ENCODE measurements at regions not wholly inside any gene's neighbourhood (a gene's known extent, or its start where the extent isn't known, plus 50 kb on each side); places are given as distances from the start of the nearest gene placed in this dataset.

DNA sequence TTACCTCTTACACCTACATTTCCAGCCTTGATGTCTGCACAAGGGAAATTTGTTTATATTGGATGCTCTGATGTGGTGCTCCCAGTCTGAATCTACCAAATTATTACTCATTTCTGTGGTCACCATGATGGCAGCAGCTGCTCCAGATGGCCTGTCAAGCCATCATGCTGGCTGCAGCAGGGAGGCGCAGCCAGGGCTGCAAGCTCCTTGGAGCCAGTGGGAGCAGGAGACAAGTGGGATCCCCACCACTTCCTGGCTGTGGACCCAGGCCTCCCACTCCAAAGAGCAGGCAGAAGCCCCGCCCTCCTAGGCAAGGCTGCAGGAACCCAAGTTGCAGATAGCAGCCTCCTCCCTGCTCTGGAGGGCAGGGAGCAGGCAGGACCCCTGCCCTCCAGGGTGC lies 241.1 kb upstream of the ATP10B start:
- TF ChIP-seq, protein P1, sequence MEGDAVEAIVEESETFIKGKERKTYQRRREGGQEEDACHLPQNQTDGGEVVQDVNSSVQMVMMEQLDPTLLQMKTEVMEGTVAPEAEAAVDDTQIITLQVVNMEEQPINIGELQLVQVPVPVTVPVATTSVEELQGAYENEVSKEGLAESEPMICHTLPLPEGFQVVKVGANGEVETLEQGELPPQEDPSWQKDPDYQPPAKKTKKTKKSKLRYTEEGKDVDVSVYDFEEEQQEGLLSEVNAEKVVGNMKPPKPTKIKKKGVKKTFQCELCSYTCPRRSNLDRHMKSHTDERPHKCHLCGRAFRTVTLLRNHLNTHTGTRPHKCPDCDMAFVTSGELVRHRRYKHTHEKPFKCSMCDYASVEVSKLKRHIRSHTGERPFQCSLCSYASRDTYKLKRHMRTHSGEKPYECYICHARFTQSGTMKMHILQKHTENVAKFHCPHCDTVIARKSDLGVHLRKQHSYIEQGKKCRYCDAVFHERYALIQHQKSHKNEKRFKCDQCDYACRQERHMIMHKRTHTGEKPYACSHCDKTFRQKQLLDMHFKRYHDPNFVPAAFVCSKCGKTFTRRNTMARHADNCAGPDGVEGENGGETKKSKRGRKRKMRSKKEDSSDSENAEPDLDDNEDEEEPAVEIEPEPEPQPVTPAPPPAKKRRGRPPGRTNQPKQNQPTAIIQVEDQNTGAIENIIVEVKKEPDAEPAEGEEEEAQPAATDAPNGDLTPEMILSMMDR (IDR thresholded peaks at IDR 0.05), result no peak

DNA sequence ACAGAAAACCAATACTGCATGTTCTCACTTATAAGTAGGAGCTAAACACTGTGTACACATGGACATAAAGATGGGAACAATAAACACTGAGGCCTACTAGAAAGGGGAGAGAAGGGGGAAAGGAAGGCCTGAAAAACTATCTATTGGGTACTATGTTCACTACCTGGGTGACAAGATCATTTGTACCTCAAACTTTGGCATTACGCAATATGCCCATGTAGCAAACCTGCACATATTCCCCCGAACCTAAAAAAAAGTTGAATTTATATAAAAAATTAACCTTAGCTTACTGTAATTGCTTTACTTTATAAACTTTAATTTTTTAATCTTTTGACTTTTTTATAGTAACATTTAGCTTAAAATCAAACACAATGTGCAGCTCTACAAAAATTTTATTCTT lies 237.6 kb upstream of the ATP10B start:
- TF ChIP-seq, protein P1 (IDR thresholded peaks at IDR 0.05), result no peak

DNA sequence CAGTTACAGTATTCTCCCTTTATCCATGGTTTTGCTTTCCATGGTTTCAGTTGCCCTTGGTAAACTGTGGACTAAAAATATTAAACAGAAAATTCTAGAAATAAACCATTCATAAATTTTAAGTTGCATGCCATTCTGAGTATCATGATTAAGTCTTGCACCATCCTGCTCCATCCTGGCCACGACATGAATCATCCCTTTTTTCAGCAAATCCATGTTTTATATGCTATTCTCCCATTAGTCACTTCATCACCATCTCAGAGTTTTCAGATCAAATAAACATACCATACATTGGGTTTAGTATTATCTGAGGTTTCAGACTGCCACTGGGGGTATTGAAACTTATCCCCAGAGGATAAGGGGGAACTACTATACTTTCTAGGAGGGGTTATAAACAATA lies 234.4 kb upstream of the ATP10B start:
- TF ChIP-seq, protein P1 (IDR thresholded peaks at IDR 0.05), result no peak

DNA sequence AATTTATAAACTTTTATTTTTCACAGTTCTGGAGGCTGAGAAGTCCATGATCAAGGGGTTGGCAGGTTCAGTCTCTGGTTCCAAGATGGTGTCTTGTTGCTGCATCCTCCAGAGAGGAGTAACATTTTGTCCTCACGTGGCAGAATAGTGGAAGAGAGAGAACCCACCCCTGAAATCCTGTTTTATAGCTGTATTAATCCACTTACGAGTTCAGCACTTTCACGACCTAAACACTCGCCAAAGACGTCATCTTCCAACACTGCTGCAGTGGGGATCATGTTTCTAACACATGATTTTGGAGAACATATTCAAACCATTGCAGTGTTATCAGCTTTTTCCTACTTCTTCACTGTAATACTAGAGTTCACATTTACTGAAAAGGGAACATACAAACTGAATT lies 233.0 kb upstream of the ATP10B start:
- TF ChIP-seq, protein P1 (IDR thresholded peaks at IDR 0.05), result no peak

DNA sequence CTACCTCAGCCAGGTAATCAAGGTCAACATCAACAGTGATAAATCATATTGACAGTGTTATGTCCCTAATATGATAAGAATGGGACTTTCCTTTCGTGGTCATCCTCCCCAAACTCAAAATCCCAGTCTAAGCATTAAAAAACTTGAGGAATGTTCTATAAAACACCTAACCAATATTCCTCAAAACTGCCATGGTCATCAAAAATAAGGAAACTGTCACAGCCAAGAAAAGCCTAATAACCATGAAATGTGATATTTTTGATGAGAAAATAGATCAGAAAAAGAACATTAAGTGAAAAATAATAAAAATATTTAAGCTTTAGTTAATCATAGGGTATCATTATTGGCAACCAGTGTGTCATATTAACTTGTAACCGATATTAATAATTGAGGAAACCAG lies 232.1 kb upstream of the ATP10B start:
- TF ChIP-seq, protein P1 (IDR thresholded peaks at IDR 0.05), result no peak

DNA sequence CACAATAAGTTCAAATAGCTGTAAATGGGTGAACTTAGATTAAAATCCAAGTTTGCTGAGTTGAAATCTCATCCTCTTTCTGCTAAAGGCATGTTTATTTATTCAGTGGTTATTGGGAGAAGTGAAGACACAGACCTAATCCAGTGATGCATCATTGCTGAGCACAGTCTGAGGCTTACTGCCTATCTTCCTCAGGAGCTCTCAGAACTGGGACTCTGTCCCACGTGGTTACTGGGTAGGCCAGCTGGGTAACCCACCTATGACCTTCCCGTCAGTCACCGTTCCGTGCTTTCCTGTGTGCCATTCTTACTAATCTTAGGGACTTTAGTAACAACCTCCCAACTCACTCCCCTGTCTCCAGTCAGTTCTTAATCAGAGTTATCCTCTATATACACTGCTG lies 226.8 kb upstream of the ATP10B start:
- TF ChIP-seq, protein P1 (IDR thresholded peaks at IDR 0.05), result no peak

DNA sequence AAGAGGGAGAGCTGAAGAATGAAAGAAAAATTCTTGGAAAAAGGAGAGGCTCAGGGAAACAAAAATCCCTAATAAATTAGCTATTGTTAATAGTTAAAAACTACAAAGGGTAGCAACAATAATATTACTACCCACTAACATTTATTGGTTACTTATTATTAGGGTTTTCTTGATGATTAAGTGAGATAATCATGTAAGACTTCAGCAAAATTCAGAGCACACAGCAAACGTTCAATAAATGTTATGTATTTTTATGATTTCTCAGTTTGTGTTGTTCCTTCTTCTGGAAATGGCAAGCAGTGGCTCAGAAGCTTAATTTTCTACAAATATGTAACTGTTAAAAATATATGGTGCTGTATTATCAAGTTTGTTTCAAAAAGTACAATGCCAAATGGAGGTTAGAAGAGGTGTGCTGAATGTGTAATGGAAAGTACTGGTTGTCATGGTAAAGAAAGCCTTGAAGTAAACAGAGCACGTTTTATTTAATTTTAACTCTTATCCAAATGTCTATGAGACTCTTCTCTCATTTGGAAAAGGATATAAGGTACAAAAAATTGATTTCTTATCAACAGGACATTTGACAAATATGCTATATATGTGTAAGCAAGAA lies 226.0 kb upstream of the ATP10B start:
- TF ChIP-seq, protein P1 (IDR thresholded peaks at IDR 0.05), result no peak

DNA sequence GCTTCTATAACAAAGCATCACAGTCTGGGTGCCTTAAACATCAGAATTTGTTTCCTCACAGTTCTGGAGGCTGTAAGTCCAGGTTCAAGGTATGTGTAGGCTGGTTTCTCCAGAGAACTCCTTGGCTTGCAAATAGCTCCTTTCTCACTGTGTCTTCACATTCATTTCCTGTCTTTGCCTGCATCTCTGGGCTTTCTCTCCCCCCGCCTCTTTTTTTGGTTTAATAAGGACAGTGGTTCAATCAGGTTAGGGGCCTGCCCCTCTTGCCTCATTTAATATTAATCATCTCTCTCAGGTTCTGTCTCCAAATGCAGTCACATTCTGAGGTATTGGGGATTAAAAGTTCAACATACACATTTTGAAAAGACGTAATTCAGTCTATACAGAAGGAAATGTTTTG lies 225.5 kb upstream of the ATP10B start:
- TF ChIP-seq, protein P1 (IDR thresholded peaks at IDR 0.05), result no peak
